K562 (cell line): ENCODE measurements at regions not wholly inside any gene's neighbourhood (a gene's known extent, or its start where the extent isn't known, plus 50 kb on each side); places are given as distances from the start of the nearest gene placed in this dataset.

Source experiments
- BCLAF1 ChIP-seq, 2 experiments: fragments of 450-650 bp in 1 of 2; IDR thresholded peaks; 2 replicates each; pipeline ENCODE4 v1.6.1; 2011 to 2017; ENCODE audit warnings: low read depth in 2 of 2, antibody characterized with exemption in 1 of 2, borderline replicate concordance in 1 of 2, low read length in 1 of 2, mild to moderate bottlenecking in 1 of 2, mixed read lengths in 1 of 2; ENCODE audit not compliant: control insufficient read depth in 1 of 2
- EP400 ChIP-seq: fragments of 450-650 bp; IDR thresholded peaks from 2 replicates; pipeline ENCODE4 v1.6.1; 2017; ENCODE audit warnings: antibody characterized with exemption, mild to moderate bottlenecking, moderate library complexity
- EZH2 ChIP-seq: IDR thresholded peaks from 2 replicates; pipeline ENCODE4 v1.6.1; 2012; ENCODE audit warnings: low read depth, mild to moderate bottlenecking, inconsistent platforms, low read length, borderline replicate concordance
- MAZ ChIP-seq, 2 experiments: fragments of 450-650 bp in 1 of 2; sonication (generic) in 1 of 2; formaldehyde crosslinking; IDR thresholded peaks in 1 of 2; conservative IDR thresholded peaks in 1 of 2; 2 replicates each; pipeline versions ENCODE4 v1.4.0 to v1.5.0; 2020; ENCODE audit warnings: mild to moderate bottlenecking in 1 of 2, missing genetic modification reagents in 1 of 2
- NFYB ChIP-seq: IDR thresholded peaks from 2 replicates; pipeline ENCODE4 v1.6.1; 2011; ENCODE audit warnings: mild to moderate bottlenecking, moderate library complexity; ENCODE audit not compliant: insufficient read length; ENCODE audit errors: extremely low read depth
- NR2C2 ChIP-seq, 2 experiments: fragments of 200-800 bp in 1 of 2; sonication (Bioruptor generic) in 1 of 2; sonication (generic) in 1 of 2; formaldehyde crosslinking in 1 of 2; IDR thresholded peaks; 2 replicates each; pipeline versions ENCODE4 v1.6.1 to v1.8.0; 2016 to 2022; ENCODE audit warnings: mild to moderate bottlenecking in 1 of 2, missing compliant biosample characterization in 1 of 2, missing genetic modification characterization in 1 of 2, missing genetic modification reagents in 1 of 2
- ZBED1 ChIP-seq: IDR thresholded peaks from 2 replicates; pipeline ENCODE4 v1.6.1; 2014

GRCh38 chrX:13180807-13181206, 136.4 kb upstream of the FAM9C start:
- TF ChIP-seq EZH2: no peak
- no peak for TF ChIP-seq NFYB
- TF ChIP-seq NR2C2 (CRISPR knock-in tag; IDR thresholded peaks at IDR 0.05): no peak
- no peak for TF ChIP-seq NR2C2 (tag; IDR thresholded peaks at IDR 0.05)
- no peak for TF ChIP-seq BCLAF1 (IDR thresholded peaks at IDR 0.05; ENCODE audit: borderline replicate concordance in 1 of 2, control insufficient read depth in 1 of 2, low read depth in 2 of 2, low read length in 1 of 2)
- no peak for TF ChIP-seq EP400
- no peak for TF ChIP-seq ZBED1
- TF ChIP-seq MAZ (CRISPR knock-in tag; conservative IDR thresholded peaks at IDR 0.05 in 1 of 2, IDR thresholded peaks at IDR 0.05 in 1 of 2): no peak
